ENCODE measurements at regions not wholly inside any gene's neighbourhood (a gene's known extent, or its start where the extent isn't known, plus 50 kb on each side); places are given as distances from the start of the nearest gene placed in this dataset.

- DNase-seq: no peak
- H3K27ac Mint-ChIP-seq: no peak overlapping the region
Measured at GRCh38 chr14:87522575-87522974, 470.4 kb downstream of the GALC start.

DNA sequence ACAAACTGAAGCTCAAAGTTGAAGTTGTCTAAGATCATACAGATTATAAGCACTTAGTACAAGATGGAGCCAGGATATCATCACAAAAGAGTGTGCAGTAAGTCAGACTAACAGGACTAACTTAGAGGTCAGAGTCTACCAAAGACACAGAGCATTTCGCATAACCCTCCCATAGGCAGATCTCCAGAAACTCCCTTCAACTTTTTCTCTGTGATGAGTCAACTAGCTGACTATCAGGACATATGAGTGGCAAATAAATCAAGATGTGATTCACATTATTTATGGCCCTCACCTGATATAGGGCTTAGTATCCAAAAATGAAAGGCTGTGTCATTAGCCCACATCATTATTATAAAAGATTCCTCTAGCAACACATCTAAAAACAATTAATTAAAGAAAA, 484.6 kb downstream of the GALC start:
- TF ChIP-seq, protein P1, sequence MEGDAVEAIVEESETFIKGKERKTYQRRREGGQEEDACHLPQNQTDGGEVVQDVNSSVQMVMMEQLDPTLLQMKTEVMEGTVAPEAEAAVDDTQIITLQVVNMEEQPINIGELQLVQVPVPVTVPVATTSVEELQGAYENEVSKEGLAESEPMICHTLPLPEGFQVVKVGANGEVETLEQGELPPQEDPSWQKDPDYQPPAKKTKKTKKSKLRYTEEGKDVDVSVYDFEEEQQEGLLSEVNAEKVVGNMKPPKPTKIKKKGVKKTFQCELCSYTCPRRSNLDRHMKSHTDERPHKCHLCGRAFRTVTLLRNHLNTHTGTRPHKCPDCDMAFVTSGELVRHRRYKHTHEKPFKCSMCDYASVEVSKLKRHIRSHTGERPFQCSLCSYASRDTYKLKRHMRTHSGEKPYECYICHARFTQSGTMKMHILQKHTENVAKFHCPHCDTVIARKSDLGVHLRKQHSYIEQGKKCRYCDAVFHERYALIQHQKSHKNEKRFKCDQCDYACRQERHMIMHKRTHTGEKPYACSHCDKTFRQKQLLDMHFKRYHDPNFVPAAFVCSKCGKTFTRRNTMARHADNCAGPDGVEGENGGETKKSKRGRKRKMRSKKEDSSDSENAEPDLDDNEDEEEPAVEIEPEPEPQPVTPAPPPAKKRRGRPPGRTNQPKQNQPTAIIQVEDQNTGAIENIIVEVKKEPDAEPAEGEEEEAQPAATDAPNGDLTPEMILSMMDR (IDR thresholded peaks at IDR 0.05): no peak
- no peak for ATAC-seq
- Histone ChIP-seq H3K36me3 (ENCODE audit: control insufficient read depth, insufficient read depth, low read length) (no peaks in the 10 kb centered on the region), H3K9me3 (ENCODE audit: control insufficient read depth, insufficient read depth, low read length) (no peaks in the 10 kb centered on the region), H3K4me1 (ENCODE audit: control insufficient read depth, insufficient read depth, low read length) (no peaks in the 10 kb centered on the region), H3K4me3 (ENCODE audit: low read length) (no peak overlapping the region), H3K27me3 (ENCODE audit: control insufficient read depth, insufficient read depth, low read length) (no peaks in the 10 kb centered on the region), H3K27ac (ENCODE audit: low read length) (no peak overlapping the region)
- no peak for DNase-seq
- no peaks in the 10 kb centered on the region for H3K27me3 Mint-ChIP-seq (ENCODE audit: low read depth in 2 of 2)
- H3K9me3 Mint-ChIP-seq: peaks cover 5 to 6% of the 10 kb centered on the region in 2 donors
- WGBS (ENCODE audit: insufficient coverage): 90% methylated on average over 1 of the region's 1 CpG
- H3K4me3 Mint-ChIP-seq: no peak overlapping the region
- H3K36me3 Mint-ChIP-seq: no peaks in the 10 kb centered on the region
- intact Hi-C loops (cut with micrococcal nuclease): no loop called here
- no peaks in the 10 kb centered on the region for H3K4me1 Mint-ChIP-seq
- H3K27ac Mint-ChIP-seq: no peak overlapping the region

More at GRCh38 chr14:87522575-87522974, 470.4 kb downstream of the GALC start:
- H3K27me3 ChIP-seq (ENCODE audit: control insufficient read depth, insufficient read depth, low read length): no peaks in the 10 kb centered on the region
- no peak for ATAC-seq
- intact Hi-C loops (cut with micrococcal nuclease): no loop called here
- Mint-ChIP-seq H3K36me3 (no peaks in the 10 kb centered on the region), H3K4me1 (no peaks in the 10 kb centered on the region), H3K4me3 (no peak overlapping the region), H3K9me3 (peaks cover 6 to 7% of the 10 kb centered on the region in 2 donors), H3K27me3 (ENCODE audit: low read depth in 2 of 2) (no peaks in the 10 kb centered on the region)
- H3K27ac ChIP-seq (ENCODE audit: low read length): no peak overlapping the region
- H3K4me1 ChIP-seq (ENCODE audit: control insufficient read depth, insufficient read depth, low read length): no peaks in the 10 kb centered on the region
- H3K36me3 ChIP-seq (ENCODE audit: control insufficient read depth, insufficient read depth, low read length): no peaks in the 10 kb centered on the region
- TF ChIP-seq, protein P1 (IDR thresholded peaks at IDR 0.05): no peak
- H3K9me3 ChIP-seq (ENCODE audit: control insufficient read depth, insufficient read depth, low read length): no peaks in the 10 kb centered on the region
- H3K4me3 ChIP-seq (ENCODE audit: low read length): no peak overlapping the region
- 30% methylated on average over 1 of the region's 1 CpG for WGBS (ENCODE audit: insufficient coverage)

GRCh38 chr14:87503711-87504110, 489.3 kb downstream of the GALC start:
- H3K4me1 Mint-ChIP-seq: no peaks in the 10 kb centered on the region
- no peak overlapping the region for H3K27ac Mint-ChIP-seq
- peaks cover 2 to 3% of the 10 kb centered on the region in 2 donors for H3K9me3 Mint-ChIP-seq
- WGBS (ENCODE audit: insufficient coverage): 91% methylated on average over 3 of the region's 3 CpGs
- intact Hi-C loops (cut with micrococcal nuclease): no loop called here
- no peaks in the 10 kb centered on the region for H3K36me3 Mint-ChIP-seq
- no peak overlapping the region for H3K4me3 ChIP-seq (ENCODE audit: low read length)
- TF ChIP-seq, protein P1 (IDR thresholded peaks at IDR 0.05): no peak
- H3K27me3 Mint-ChIP-seq (ENCODE audit: low read depth in 2 of 2): no peaks in the 10 kb centered on the region
- no peaks in the 10 kb centered on the region for H3K27me3 ChIP-seq (ENCODE audit: control insufficient read depth, insufficient read depth, low read length)
- DNase-seq (no peak), ATAC-seq (no peak)
- H3K4me1 ChIP-seq (ENCODE audit: control insufficient read depth, insufficient read depth, low read length): no peaks in the 10 kb centered on the region
- H3K9me3 ChIP-seq (ENCODE audit: control insufficient read depth, insufficient read depth, low read length): no peaks in the 10 kb centered on the region
- no peak overlapping the region for H3K4me3 Mint-ChIP-seq
- H3K36me3 ChIP-seq (ENCODE audit: control insufficient read depth, insufficient read depth, low read length): no peaks in the 10 kb centered on the region
- no peak overlapping the region for H3K27ac ChIP-seq (ENCODE audit: low read length)

DNA sequence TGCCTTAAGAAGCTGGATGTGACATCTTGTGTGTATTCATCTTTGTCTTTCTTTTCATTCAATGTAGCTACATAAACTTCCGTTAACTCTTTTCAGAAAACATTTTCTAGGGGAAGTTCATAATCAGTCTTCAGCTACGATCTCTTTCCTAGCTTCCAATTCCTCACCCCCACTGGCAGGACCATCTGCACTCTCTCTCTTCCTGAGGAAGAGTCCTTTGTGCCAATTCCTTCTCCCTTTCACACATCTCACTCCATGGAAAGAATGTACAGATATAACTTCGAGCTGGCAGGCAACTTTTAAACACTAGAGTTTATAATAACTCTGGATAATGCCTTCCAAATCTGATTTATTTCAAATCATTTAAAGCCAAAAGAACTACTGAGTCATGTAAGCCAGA, 495.7 kb downstream of the GALC start:
- WGBS (ENCODE audit: insufficient coverage): 76% methylated on average over 3 of the region's 3 CpGs
- no peaks in the 10 kb centered on the region for H3K9me3 ChIP-seq (ENCODE audit: control insufficient read depth, insufficient read depth, low read length)
- no peak overlapping the region for H3K4me3 ChIP-seq (ENCODE audit: low read length)
- no peaks in the 10 kb centered on the region for H3K27me3 ChIP-seq (ENCODE audit: control insufficient read depth, insufficient read depth, low read length)
- H3K36me3 ChIP-seq (ENCODE audit: control insufficient read depth, insufficient read depth, low read length): no peaks in the 10 kb centered on the region
- Mint-ChIP-seq H3K36me3 (no peaks in the 10 kb centered on the region), H3K4me3 (no peak overlapping the region), H3K27ac (no peak overlapping the region), H3K9me3 (peaks cover 6 to 13% of the 10 kb centered on the region in 2 donors), H3K27me3 (ENCODE audit: low read depth in 2 of 2) (no peaks in the 10 kb centered on the region), H3K4me1 (no peaks in the 10 kb centered on the region)
- TF ChIP-seq, protein P1 (IDR thresholded peaks at IDR 0.05): no peak
- no peak overlapping the region for H3K27ac ChIP-seq (ENCODE audit: low read length)
- DNase-seq (no peak), ATAC-seq (no peak)
- H3K4me1 ChIP-seq (ENCODE audit: control insufficient read depth, insufficient read depth, low read length): no peaks in the 10 kb centered on the region
- intact Hi-C loops (cut with micrococcal nuclease): no loop called here
